Adrenal gland (tissue), 5 donors: ENCODE measurements at regions not wholly inside any gene's neighbourhood (a gene's known extent, or its start where the extent isn't known, plus 50 kb on each side); places are given as distances from the start of the nearest gene placed in this dataset.

ENCODE experiments used
- CTCF ChIP-seq, 6 experiments: fragments of 450-650 bp in 4 of 6; fragments of 200-600 bp in 2 of 6; sonication (generic) in 1 of 6; IDR thresholded peaks; 1 replicate in 5 of 6; 2 replicates in 1 of 6; pipeline versions ENCODE4 v1.5.1 to v1.8.0; 2016 to 2021; ENCODE audit warnings: antibody characterized with exemption in 6 of 6, mild to moderate bottlenecking in 2 of 6, moderate library complexity in 1 of 6
- POLR2A ChIP-seq, 2 donors: fragments of 450-650 bp; IDR thresholded peaks; one replicate each; pipeline ENCODE4 v1.6.1; 2017; ENCODE audit warnings: antibody characterized with exemption in 2 of 2, mild to moderate bottlenecking in 2 of 2, moderate library complexity in 1 of 2
- donor health status: DM: no; HTN: no; CAD: no.

GRCh38 chr12:91922139-91922538 is 223.5 kb downstream of the BTG1 start:
- TF ChIP-seq CTCF (IDR thresholded peaks at IDR 0.05) (no peak), POLR2A (IDR thresholded peaks at IDR 0.05) (peak in 1 of 2 donors; percentile 14)
